H9 (cell line): ENCODE measurements at regions not wholly inside any gene's neighbourhood (a gene's known extent, or its start where the extent isn't known, plus 50 kb on each side); places are given as distances from the start of the nearest gene placed in this dataset.
A peak's percentile ranks its signal among the peaks of the same experiment; 100 is the strongest.

Source experiments
- DNase-seq: peaks from one replicate; pipeline ENCODE4 v3.0.0-alpha.2; 2017
- H2AFZ ChIP-seq: one replicate; pipeline ENCODE4 v1.6.1; 2013; ENCODE audit warnings: mild to moderate bottlenecking, low read length, control low read depth, moderate library complexity
- H2AK5ac ChIP-seq: 2 replicates; pipeline ENCODE4 v1.6.1; 2013; ENCODE audit warnings: low read length, control low read depth, mixed read lengths; ENCODE audit not compliant: insufficient read length
- H2BK120ac ChIP-seq: one replicate; pipeline ENCODE4 v1.6.1; 2013; ENCODE audit warnings: low read depth, mild to moderate bottlenecking, low read length, control low read depth, inconsistent platforms; ENCODE audit not compliant: poor library complexity, severe bottlenecking
- H2BK12ac ChIP-seq: 2 replicates; pipeline ENCODE4 v1.6.1; 2013; ENCODE audit warnings: low read length, control low read depth, mixed read lengths, low read depth; ENCODE audit not compliant: insufficient read length
- H2BK15ac ChIP-seq: 2 replicates; pipeline ENCODE4 v1.6.1; 2013; ENCODE audit warnings: low read depth, low read length, control low read depth
- H2BK20ac ChIP-seq: one replicate; pipeline ENCODE4 v1.6.1; 2013; ENCODE audit warnings: low read depth, mild to moderate bottlenecking, low read length, control low read depth, inconsistent platforms; ENCODE audit not compliant: poor library complexity, severe bottlenecking
- H2BK5ac ChIP-seq: 2 replicates; pipeline ENCODE4 v1.6.1; 2013; ENCODE audit warnings: low read length, control low read depth, mixed read lengths; ENCODE audit not compliant: insufficient read length
- H3K14ac ChIP-seq: 2 replicates; pipeline ENCODE4 v1.6.1; 2013; ENCODE audit warnings: low read length, control low read depth; ENCODE audit not compliant: insufficient read depth
- H3K18ac ChIP-seq: 2 replicates; pipeline ENCODE4 v1.6.1; 2013; ENCODE audit warnings: low read depth, mild to moderate bottlenecking, mixed read lengths, low read length, control low read depth; ENCODE audit not compliant: insufficient read length
- H3K23ac ChIP-seq: 2 replicates; pipeline ENCODE4 v1.6.1; 2013; ENCODE audit warnings: low read length, control low read depth, mixed read lengths, low read depth; ENCODE audit not compliant: insufficient read length
- H3K23me2 ChIP-seq: 2 replicates; pipeline ENCODE4 v1.6.1; 2013; ENCODE audit warnings: low read depth, mild to moderate bottlenecking, mixed read lengths, low read length, control low read depth; ENCODE audit not compliant: insufficient read length, poor library complexity, severe bottlenecking
- H3K27ac ChIP-seq: 2 replicates; pipeline ENCODE4 v1.5.1; 2013; ENCODE audit warnings: low read length, control low read depth, mixed read lengths, low read depth; ENCODE audit not compliant: insufficient read length
- H3K27me3 ChIP-seq: 2 replicates; pipeline ENCODE4 v1.6.1; 2013; ENCODE audit warnings: low read length, control low read depth, inconsistent platforms; ENCODE audit not compliant: insufficient read depth
- H3K4ac ChIP-seq: 2 replicates; pipeline ENCODE4 v1.6.1; 2013; ENCODE audit warnings: low read depth, mild to moderate bottlenecking, control low read depth, inconsistent platforms, low read length, moderate library complexity
- H3K4me1 ChIP-seq: 2 replicates; pipeline ENCODE4 v1.6.1; 2013; ENCODE audit warnings: low read length, control low read depth, inconsistent platforms; ENCODE audit not compliant: insufficient read depth
- H3K4me2 ChIP-seq: 2 replicates; pipeline ENCODE4 v1.6.1; 2013; ENCODE audit warnings: low read length, control low read depth, mixed read lengths; ENCODE audit not compliant: insufficient read length, insufficient read depth
- H3K56ac ChIP-seq: 2 replicates; pipeline ENCODE4 v1.6.1; 2013; ENCODE audit warnings: low read depth, mild to moderate bottlenecking, mixed read lengths, low read length, control low read depth; ENCODE audit not compliant: insufficient read length
- H3K79me1 ChIP-seq: 2 replicates; pipeline ENCODE4 v1.6.1; 2013; ENCODE audit warnings: low read depth, mild to moderate bottlenecking, moderate library complexity, low read length, control low read depth, inconsistent platforms; ENCODE audit not compliant: insufficient read depth, poor library complexity, severe bottlenecking
- H3K79me2 ChIP-seq: 2 replicates; pipeline ENCODE4 v1.6.1; 2013; ENCODE audit warnings: low read length, control low read depth, inconsistent platforms; ENCODE audit not compliant: insufficient read depth
- H3K9ac ChIP-seq: 2 replicates; pipeline ENCODE4 v1.6.1; 2013; ENCODE audit warnings: low read length, control low read depth, mixed read lengths; ENCODE audit not compliant: insufficient read length; ENCODE audit errors: extremely low read depth
- H3K9me3 ChIP-seq: one replicate; pipeline ENCODE4 v1.6.1; 2013; ENCODE audit warnings: low read depth, low read length, inconsistent platforms; ENCODE audit not compliant: control insufficient read depth
- H3T11ph ChIP-seq: one replicate; pipeline ENCODE4 v1.6.1; 2013; ENCODE audit warnings: mild to moderate bottlenecking, low read length, control low read depth, inconsistent platforms
- H4K20me1 ChIP-seq: one replicate; pipeline ENCODE4 v1.6.1; 2013; ENCODE audit not compliant: control insufficient read depth, insufficient read length, insufficient read depth
- H4K5ac ChIP-seq: 2 replicates; pipeline ENCODE4 v1.6.1; 2013; ENCODE audit warnings: low read depth, mild to moderate bottlenecking, mixed read lengths, low read length, control low read depth; ENCODE audit not compliant: insufficient read length
- H4K8ac ChIP-seq: replicated peaks from 2 replicates; pipeline ENCODE4 v1.6.1; 2013; ENCODE audit warnings: low read length, control low read depth, mixed read lengths, low read depth; ENCODE audit not compliant: insufficient read length
- H4K91ac ChIP-seq: 2 replicates; pipeline ENCODE4 v1.6.1; 2013; ENCODE audit warnings: low read depth, mild to moderate bottlenecking, moderate library complexity, mixed read lengths, low read length, control low read depth; ENCODE audit not compliant: insufficient read length
- H3K27ac Mint-ChIP-seq, 3 experiments: 2 replicates in 2 of 3; 3 replicates in 1 of 3; pipeline ENCODE4 v1.8.0; 2020 to 2021; ENCODE audit warnings: mixed read lengths in 3 of 3, mild to moderate bottlenecking in 1 of 3, moderate library complexity in 1 of 3
- H3K27me3 Mint-ChIP-seq: 2 replicates; pipeline ENCODE4 v1.8.0; 2021; ENCODE audit warnings: low read depth, mild to moderate bottlenecking, moderate library complexity, mixed read lengths
- H3K36me3 Mint-ChIP-seq, 3 experiments: 2 replicates in 2 of 3; 3 replicates in 1 of 3; pipeline ENCODE4 v1.8.0; 2020 to 2021; ENCODE audit warnings: low read depth in 3 of 3, mixed read lengths in 3 of 3; ENCODE audit not compliant: insufficient read depth in 1 of 3
- H3K4me1 Mint-ChIP-seq, 2 experiments: 2 replicates each; pipeline ENCODE4 v1.8.0; 2020; ENCODE audit warnings: mixed read lengths in 2 of 2
- H3K4me3 Mint-ChIP-seq, 2 experiments: 2 replicates in 1 of 2; 3 replicates in 1 of 2; pipeline ENCODE4 v1.8.0; 2020 to 2021; ENCODE audit warnings: mild to moderate bottlenecking in 2 of 2, mixed read lengths in 2 of 2, moderate library complexity in 1 of 2
- H3K9me3 Mint-ChIP-seq, 2 experiments: 2 replicates in 1 of 2; 3 replicates in 1 of 2; pipeline ENCODE4 v1.8.0; 2020; ENCODE audit warnings: mild to moderate bottlenecking in 2 of 2, mixed read lengths in 2 of 2, moderate library complexity in 1 of 2
- WGBS: extraction: QIAGEN DNeasy Blood & Tissue Kit; methylation state at CpG from one replicate; pipeline ENCODE4 v1.1.7; 2013; ENCODE audit warnings: missing lambda C conversion rate, low lambda C conversion rate, mixed read lengths; ENCODE audit not compliant: insufficient read length; ENCODE audit errors: extremely low coverage; 5-methylcytosine and 5-hydroxymethylcytosine counted together
- TF ChIP-seq, protein P1 (sequence below): fragments of 200-600 bp; sonication (generic); conservative IDR thresholded peaks from 3 replicates; pipeline ENCODE4 v1.8.0; 2021; ENCODE audit warnings: antibody characterized with exemption, mild to moderate bottlenecking

DNA sequence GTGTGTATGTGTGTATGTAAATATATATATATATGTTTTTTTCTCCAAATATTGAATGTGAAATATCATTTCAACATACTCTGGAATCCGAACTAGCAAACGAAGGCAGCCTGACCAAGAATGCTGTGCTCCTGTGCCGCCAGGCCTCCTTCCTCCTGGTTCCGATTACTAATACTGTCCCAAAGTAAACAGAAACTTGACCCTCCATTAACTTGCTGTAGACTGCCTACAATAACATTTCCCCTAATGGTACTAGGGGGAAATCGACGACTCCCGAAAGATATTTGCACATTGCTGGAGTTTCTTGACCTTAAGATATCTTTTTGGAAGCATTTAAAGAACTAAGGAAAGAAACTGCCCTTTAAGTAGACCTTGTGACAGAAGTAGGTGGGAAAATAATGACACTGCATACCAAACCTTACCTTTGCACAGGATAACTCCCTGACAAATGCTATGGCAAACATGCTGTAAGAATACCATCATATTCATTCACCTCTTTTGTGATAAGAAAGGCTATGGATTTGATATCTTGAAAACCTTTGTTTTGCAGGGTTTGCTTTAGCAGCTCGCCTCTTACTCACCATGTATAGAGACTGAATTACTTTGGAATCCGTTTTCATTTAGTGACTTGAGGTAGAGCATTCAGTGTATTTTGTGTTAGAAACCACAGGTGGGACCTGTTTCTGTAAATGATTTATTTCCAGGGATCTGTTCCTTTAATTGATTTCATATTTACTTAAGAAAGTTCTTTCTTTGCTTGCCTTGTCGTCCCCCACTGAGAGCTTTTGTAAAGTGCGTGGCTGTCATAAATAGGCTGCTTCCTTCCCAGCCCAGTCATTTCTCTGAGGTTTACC is 80.1 kb downstream of the KLF5 start:
- Histone ChIP-seq H3K27me3 (no peaks in the 10 kb centered on the region), H3K79me2 (no peaks in the 10 kb centered on the region), H3T11ph (peak overlapping the region; percentile 36), H2BK15ac (no peak overlapping the region), H3K79me1 (no peaks in the 10 kb centered on the region), H3K4me1 (peaks cover 5% of the 10 kb centered on the region; the same call in 1 of the 2 replicates), H3K23ac (no peak overlapping the region), H3K4me2 (no peak overlapping the region), H4K91ac (no peak overlapping the region), H4K8ac (no peak overlapping the region), H2BK12ac (no peak overlapping the region), H3K14ac (no peak overlapping the region), H2AK5ac (no peak overlapping the region), H3K27ac (no peak overlapping the region), H3K56ac (no peak overlapping the region), H3K18ac (no peak overlapping the region), H3K9ac (no peak overlapping the region), H3K23me2 (no peaks in the 10 kb centered on the region), H2BK5ac (no peak overlapping the region), H4K5ac (no peak overlapping the region), H2AFZ (no peak overlapping the region), H3K9me3 (no peaks in the 10 kb centered on the region), H2BK120ac (no peak overlapping the region), H2BK20ac (no peak overlapping the region), H3K4ac (no peak overlapping the region), H4K20me1 (no peaks in the 10 kb centered on the region)
- no peaks in the 10 kb centered on the region for H3K36me3 Mint-ChIP-seq
- H3K4me3 Mint-ChIP-seq, result no peak overlapping the region
- H3K9me3 Mint-ChIP-seq, result no peaks in the 10 kb centered on the region
- no CpG with 5 or more reads among the region's 11 CpGs for WGBS
- H3K27me3 Mint-ChIP-seq, result no peaks in the 10 kb centered on the region
- H3K4me1 Mint-ChIP-seq, result peaks cover 19 to 24% of the 10 kb centered on the region in 2 experiments
- TF ChIP-seq, protein P1, sequence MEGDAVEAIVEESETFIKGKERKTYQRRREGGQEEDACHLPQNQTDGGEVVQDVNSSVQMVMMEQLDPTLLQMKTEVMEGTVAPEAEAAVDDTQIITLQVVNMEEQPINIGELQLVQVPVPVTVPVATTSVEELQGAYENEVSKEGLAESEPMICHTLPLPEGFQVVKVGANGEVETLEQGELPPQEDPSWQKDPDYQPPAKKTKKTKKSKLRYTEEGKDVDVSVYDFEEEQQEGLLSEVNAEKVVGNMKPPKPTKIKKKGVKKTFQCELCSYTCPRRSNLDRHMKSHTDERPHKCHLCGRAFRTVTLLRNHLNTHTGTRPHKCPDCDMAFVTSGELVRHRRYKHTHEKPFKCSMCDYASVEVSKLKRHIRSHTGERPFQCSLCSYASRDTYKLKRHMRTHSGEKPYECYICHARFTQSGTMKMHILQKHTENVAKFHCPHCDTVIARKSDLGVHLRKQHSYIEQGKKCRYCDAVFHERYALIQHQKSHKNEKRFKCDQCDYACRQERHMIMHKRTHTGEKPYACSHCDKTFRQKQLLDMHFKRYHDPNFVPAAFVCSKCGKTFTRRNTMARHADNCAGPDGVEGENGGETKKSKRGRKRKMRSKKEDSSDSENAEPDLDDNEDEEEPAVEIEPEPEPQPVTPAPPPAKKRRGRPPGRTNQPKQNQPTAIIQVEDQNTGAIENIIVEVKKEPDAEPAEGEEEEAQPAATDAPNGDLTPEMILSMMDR, result no peak
- H3K27ac Mint-ChIP-seq, result peak overlapping the region in 1 of 3 experiments; percentile 53; a peak in 2 of 7 replicates
- no peak for DNase-seq
